GM19468 (cell line): ENCODE measurements at regions not wholly inside any gene's neighbourhood (a gene's known extent, or its start where the extent isn't known, plus 50 kb on each side); places are given as distances from the start of the nearest gene placed in this dataset.
"Not testable (repeated sequence)": the region's sequence is repeated elsewhere in the genome, so short reads cannot be mapped to it uniquely, and the experiment has no call there.

Source experiments
- ATAC-seq: cut with Tn5 transposase; IDR thresholded peaks from one replicate; pipeline ENCODE4 v1.9.1; 2021; ENCODE audit warnings: mild to moderate bottlenecking, moderate library complexity, moderate number of reproducible peaks; ENCODE audit not compliant: unreplicated experiment; ENCODE audit errors: extremely low read depth

DNA sequence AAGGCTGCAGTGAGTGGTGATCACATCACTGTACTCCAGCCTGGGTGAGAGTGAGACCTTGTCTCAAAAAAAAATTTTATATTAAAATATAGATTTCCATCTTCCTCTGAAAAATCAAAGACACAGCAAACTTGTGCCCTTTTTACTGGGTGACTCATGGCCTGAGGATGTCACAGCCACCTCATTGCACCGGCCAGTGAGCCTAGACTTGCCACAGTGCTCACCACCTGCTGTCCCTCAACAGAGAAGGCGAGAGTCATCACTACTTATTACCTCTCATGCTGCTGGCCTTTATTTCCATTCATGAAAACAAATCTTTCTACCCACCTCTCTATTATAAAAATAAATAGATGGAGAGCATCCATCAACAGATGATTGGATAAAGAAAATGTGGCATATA, 295.8 kb downstream of the PREX1 start:
- no peak for ATAC-seq

DNA sequence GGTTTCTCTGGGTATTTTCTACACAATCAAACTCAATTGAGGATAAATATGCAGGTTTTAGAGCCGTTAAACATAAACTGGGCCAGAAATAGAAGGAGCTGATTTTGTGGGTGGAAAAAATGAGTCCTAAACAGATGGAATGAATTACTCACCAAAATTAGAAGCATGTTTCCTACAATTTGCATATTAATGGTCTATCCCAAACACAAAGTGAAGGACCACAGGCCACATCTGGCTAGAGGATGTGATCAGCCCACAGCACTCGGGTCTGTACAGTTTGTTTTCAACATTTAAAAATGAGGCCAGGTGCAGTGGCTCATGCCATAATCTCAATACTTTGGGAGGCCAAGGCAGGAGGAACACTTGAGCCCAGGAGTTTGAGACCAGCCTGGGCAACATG, 296.3 kb downstream of the PREX1 start:
- ATAC-seq, result no peak

DNA sequence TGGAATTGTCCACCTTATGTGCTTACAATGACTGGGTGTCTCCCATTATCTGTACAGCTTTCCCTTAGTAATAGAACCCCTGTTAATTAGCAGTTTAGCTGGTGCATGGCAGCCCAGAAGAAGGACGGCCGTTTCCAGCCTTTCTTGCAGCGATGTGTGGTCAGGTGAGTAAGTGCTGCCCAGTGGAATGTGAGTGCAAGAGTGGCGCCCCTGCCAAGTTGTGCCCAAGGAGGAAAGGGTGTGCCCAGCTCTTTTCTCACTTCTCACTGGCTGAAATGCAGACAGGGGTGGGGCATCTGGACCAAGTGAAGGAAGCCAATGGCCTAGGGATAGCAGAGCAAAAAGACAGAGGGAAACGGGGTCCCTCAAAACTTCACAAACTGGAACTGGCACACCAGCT, 296.8 kb downstream of the PREX1 start:
- no peak for ATAC-seq

DNA sequence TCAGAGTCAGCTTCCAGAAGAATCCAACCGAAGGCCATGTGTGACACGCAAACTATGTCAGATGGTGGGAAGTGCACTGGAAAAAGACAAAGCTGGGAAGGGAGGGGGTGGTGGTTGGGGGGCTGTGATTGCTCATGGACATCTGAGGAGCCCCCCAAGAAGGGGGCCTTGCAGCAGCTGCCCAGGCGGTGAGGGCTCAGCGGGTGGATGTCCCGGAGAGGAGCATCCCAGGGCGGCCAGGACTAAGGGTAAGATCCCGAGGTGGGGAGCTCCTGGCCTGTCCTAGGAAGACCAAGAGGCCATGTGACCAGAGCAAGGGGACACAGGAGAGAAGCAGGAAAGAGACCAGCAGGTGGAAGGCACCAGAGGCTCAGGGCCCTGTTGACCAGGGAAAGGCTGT, 299.5 kb downstream of the PREX1 start:
- no peak for ATAC-seq

DNA sequence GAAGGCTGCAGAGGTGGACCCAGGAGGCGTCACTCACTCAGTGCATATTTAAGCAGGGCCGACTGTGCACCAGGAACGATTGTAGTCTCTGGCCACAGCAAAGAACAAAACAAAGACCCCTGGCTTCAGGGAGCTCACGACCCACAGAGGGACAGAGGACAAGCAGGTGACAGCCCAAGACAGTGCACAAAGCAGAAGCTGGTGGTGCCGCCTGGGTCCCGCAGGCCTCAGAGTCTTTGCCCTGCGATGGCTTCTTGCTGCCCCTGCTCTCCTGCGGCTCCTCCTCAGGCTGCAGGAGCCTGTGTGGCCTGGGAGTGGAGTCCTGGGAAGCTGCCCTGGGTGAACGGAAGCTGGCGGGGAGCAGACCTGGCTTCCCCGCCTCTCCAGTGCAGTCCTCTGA, 300.0 kb downstream of the PREX1 start:
- no peak for ATAC-seq

DNA sequence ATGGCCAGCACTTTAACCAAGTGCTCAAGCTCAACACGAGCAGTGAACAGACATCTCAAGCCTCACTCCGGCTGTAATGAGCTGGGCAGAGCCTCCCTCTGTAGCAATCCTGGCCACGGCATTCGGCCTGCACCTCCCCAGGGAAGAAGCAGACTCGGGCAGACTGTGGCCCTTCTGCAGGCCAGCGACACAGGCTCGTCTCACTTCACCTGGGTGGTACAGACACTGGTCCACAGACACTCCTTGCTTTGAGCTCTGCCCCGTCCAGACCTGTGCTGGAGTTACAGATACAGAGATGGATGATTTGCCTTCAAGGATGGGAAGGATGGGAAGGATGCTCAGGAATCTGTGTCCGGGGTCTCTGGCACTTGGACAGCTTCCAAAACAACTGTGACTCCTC, 300.9 kb downstream of the PREX1 start:
- no peak for ATAC-seq

DNA sequence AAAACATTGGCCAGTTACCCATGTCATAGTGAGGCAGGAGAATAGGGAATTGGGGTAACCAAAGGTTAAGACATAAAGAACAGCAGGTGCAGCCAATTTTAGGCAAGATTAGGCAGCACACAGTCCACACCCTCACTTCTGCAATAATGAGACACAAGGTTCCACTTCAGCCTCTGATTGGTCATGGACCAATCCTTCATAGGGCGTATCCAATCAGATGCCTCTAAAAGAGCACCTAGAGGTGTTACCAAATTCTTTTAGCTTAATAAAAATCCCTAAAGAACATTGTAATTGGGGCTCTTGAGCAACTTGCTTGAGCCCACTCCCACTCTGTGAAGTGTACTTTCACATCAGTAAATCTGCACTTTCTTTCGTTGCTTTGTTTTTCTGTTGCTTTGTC, 302.4 kb downstream of the PREX1 start:
- no peak for ATAC-seq

DNA sequence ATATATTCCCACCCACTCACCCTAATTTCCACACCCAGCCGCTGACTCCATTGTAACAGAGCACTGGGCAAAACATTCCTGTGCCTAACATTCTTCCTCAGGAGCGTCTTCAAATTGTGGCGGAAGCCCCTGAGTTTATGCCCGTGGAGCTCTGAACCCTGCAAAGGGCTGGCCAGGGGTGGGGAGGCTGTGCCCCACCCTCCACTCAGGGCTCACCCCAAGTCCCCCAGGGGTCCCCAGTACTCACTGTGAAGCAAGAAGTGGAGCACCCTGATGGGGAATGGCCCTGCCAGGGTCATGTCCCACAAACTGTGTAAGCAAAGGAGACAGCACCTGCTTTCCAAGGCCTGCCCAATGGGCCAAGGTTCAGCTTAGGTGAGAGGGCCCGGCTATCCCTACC, 303.2 kb downstream of the PREX1 start:
- no peak for ATAC-seq

DNA sequence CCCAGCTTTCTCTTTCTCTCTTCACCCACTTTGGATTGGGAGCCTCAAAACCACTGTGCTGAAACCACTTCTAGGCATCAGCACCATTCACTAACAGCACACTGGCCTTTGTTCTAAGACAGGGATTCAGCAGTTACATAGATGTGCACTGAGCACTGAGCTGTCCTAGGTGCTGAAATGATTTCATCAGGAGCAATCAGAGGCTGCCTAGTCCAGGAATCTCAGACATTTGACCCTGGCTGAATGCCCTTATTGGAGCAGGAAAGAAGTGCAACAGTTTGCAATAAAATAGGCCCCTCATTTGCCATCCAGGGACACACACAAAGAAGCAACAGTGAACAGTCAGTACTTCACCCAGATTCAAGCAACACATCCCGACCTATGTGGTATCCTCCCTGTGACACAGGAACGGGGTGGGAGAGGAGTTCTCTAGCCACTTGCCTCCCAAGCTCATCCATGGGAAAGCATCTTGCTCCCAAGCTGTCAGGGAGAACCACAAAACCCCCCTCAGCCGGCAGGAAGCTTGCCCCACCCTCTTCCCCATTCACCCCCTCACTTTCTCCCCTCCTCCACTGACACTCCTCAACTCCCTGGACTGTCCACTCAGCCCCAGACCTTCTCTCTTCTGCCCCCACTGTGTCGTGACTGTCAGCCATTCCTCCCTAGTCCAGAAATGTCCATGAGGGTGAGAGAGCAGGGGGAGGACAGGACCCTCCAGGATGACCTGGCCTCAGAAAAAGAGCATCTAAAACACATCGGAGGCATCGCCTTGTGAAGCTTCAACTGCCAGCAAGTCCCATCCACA, 304.4 kb downstream of the PREX1 start:
- no peak for ATAC-seq

DNA sequence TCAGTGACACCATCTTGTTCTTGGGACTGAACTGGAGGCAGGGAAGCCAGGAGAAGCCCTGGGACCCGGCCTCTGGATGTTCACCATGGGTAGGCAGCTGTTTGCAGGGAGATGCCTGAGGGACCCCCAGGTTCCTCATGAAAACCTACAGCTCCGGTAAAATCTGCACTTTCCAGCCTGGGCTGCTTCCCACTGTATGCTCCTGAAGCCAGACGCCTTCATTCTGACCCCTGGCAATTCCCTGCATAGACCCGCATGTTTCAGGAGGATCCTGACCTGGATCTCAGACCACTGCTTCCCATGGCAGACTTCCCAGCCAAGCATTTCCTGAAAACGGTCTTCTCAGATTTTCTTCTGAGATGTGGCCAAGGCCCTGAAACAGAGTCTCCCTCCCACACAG, 306.7 kb downstream of the PREX1 start:
- ATAC-seq, result no peak

DNA sequence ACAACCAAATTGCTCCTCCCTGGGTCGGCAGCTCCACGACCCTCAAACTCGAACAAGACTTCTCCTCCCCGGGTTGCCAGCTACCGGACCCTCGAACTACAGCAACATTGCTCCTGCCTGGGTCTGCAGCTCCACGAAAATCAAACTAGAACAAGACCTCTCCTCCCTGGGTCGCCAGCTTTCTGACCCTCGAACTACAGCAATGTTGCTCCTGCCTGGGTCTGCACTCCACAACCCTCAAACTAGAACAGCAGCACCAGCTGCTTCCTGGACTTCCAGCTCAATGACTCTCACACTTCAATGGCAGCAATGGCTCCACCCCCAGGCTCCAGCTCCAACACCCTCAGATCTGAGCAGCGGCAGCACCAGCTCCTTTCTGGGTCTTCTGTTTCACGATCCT, 311.6 kb downstream of the PREX1 start:
- not testable (repeated sequence) for ATAC-seq

DNA sequence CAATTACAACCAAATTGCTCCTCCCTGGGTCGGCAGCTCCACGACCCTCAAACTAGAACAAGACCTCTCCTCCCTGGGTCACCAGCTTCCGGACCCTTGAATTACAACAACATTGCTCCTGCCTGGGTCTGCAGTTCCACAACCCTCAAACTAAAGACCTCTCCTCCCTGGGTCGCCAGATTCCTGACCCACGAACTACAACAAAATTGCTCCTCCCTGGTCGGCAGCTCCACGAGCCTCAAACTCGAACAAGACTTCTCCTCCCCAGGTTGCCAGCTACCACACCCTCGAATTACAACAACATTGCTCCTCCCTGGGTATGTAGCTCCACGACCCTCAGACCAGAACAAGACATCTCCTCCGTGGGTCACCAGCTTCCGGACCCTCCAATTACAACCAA, 313.2 kb downstream of the PREX1 start:
- ATAC-seq, result not testable (repeated sequence)

DNA sequence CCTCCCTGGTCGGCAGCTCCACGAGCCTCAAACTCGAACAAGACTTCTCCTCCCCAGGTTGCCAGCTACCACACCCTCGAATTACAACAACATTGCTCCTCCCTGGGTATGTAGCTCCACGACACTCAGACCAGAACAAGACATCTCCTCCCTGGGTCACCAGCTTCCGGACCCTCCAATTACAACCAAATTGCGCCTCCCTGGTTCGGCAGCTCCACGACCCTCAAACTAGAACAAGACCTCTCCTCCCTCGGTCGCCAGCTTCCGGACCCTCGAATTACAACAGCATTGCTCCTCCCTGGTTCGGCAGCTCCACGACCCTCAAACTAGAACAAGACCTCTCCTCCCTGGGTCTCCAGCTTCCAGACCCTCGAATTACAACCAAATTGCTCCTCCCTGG, 315.3 kb downstream of the PREX1 start:
- not testable (repeated sequence) for ATAC-seq

DNA sequence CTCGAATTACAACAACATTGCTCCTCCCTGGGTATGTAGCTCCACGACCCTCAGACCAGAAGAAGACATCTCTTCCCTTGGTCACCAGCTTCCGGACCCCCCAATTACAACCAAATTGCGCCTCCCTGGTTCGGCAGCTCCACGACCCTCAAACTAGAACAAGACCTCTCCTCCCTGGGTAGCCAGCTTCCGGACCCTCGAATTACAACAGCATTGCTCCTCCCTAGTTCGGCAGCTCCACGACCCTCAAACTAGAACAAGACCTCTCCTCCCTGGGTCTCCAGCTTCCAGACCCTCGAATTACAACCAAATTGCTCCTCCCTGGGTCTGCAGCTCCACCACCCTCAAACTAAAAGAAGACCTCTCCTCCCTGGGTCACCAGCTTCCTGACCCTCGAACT, 322.7 kb downstream of the PREX1 start:
- ATAC-seq, result not testable (repeated sequence)

DNA sequence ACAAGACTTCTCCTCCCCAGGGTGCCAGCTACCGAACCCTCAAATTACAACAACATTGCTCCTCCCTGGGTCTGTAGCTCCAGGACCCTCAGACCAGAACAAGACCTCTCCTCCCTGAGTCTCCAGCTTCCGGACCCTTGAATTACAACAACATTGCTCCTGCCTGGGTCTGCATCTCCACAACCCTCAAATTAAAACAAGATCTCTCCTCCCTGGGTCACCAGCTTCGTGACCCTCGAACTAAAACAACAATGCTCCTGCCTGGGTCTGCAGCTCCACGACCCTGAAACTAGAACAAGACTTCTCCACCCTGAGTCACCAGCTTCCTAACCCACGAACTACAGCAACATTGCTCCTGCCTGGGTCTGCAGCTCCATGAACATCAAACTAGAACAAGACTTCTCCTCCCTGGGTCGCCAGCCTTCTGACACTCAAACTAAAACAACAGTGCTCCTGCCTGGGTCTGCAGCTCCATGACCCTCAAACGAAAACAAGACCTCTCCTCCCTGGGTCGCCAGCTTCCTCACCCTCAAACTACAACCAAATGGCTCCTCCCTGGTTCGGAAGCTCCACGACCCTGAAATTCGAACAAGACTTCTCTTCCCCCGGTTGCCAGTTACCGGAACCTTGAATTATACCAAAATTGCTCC, 324.5 kb downstream of the PREX1 start:
- ATAC-seq, result no peak

DNA sequence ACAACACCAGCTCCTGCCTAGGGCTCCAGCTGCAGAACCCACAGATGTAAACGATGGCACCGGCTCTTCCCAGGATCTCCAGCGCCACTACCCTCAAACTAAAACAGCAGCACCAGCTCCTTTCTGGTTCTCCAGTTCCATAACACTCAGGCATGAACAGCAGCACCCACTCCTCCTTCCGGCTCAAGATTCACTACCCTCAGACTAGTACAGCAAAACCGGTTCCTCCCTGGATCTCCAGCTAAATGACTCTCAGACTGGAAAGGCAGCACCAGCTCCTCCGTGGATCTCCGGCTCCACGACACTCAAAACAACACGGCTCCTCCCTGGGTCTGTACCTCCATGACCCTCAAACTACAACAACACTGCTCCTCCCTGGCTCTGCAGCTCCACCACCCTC, 325.0 kb downstream of the PREX1 start:
- ATAC-seq, result no peak

DNA sequence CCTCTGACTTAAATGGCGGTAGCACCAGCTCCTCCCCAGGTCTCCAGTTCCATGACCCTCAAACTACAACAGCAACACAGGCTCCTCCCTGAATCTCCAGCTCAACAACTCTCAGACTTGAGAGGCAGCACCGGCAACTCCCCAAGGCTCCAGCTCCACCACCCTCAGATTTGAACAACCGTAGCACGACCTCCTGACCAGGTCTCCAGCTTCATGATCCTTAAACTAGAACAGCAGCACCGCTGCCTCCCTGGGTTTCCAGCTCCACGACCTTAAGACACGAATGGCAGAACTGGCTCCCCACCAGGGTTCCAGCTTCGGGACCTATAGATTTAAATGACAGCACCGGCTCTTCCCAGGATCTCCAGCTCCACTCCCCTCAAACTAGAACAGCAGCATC, 325.8 kb downstream of the PREX1 start:
- no peak for ATAC-seq

DNA sequence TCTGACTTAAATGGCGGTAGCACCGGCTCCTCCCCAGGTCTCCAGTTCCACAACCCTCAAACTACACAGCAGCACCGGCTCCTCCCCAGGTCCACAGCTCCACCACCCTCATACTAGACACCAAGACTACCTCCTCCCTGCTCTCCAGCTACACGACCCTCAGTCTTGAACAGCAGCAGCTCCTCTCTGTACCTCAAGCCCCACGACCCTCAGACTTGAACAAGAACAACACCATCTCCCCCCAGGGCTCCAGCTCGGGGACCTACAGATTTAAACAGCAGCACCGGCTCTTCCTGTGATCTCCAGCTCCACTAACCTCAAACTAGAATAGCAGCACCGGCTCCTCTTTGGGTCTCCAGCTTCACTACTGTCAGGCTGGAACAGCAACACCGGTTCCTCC, 326.9 kb downstream of the PREX1 start:
- not testable (repeated sequence) for ATAC-seq

DNA sequence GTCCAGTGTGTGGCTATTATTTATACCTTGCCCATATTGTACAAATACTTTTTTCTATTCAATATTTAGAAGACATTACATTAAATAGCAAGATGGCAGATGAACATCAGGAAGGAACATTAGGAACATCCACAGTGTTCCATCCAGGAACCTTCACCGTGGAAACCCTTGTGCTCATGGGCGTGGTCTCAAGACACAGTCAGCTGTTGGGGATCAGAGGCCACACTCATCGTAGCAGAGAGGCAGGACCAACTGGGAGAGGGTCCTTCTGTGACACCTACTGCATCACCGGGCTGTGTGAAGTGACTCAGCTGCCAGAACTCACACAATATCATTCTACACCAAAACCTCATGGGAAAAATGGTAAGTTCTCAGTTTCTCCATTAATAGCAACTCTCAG, 328.9 kb downstream of the PREX1 start:
- ATAC-seq, result not testable (repeated sequence)

DNA sequence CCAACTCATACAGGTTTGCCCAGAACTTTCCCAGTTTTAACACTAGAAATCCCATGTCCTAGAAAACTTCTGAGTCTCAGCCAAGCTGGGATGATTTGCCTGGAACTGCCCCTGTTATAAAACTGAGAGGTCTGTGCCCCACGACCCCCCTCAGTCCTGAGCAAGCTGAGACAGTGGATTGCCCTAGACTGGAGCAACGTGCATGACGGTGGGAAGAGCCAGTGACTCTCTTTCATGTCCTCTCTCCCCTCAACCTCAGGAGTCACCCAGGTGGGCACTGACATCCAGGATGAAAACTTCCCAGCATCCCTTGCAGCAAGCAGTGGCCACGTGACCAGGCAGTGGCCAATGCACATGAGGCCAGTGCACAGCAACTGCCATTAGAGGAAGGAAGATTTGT, 329.7 kb downstream of the PREX1 start:
- not testable (repeated sequence) for ATAC-seq

DNA sequence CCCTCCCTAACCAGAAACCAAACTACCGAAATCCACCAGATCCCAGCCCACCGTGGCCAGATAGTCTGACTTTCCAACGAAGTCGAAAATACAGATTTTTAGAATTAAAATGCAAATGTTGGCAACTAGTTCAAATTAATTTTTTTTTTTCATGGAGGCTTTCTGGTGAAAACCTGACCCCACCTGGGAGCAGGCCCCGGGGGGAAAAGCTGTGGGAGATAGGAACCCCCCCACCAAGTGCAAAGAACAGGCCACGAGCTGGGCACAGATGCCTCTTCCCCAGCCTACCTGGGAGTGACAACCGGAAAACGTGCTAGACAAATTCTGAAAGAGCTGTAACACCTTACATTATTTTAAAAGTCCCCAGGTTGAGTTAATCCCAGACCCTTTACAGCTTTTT, 333.8 kb downstream of the PREX1 start:
- ATAC-seq, result no peak

DNA sequence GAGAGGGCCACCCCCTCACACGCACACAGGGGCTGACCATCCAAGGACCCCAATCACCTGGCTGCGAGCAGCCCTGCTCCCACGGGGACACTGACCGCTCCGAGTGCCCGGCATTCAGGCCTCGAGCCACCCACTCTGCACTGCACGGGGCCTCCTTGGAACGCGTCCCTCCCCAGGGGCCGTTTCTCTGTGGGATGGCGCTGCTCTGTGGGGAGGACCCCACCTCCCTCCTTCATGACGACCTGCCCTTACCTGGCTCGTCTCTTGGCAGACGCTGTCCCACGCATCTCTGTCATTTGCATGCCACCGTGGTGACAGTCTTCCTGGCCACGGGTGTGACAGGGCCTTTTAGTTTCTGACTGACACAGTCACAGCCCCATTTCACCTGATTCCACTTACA, 334.5 kb downstream of the PREX1 start:
- not testable (repeated sequence) for ATAC-seq
